ENCODE measurements at regions not wholly inside any gene's neighbourhood (a gene's known extent, or its start where the extent isn't known, plus 50 kb on each side); places are given as distances from the start of the nearest gene placed in this dataset.
A peak's percentile ranks its signal among the peaks of the same experiment; 100 is the strongest.

DNA sequence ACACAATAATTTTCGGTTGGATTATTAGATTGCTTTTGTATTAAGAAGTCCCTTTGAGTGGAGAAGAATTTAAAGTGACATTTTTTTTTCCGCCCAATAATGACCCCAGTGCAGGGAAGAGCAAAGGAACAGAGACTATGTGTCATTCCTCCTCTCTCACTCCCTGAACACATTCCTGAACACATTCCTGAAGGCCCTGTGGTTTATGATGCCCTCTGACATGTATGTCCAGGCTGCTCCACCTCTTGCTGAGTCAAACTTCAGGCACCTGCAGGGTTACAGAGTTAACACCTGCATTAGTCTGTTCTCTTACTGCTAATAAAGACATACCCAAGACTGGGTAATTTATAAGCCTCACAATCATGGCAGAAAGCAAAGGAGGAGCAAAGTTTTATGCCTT lies 704.0 kb upstream of the LRRN3 start:
- H3K36me3 ChIP-seq (ENCODE audit: control insufficient read depth, insufficient read depth, low read length) = no peaks in the 10 kb centered on the region

More for the DNA sequence above, 704.0 kb upstream of the LRRN3 start:
- Histone ChIP-seq H3K4me1 (ENCODE audit: control insufficient read depth, insufficient read depth, low read length) (peaks cover 7% of the 10 kb centered on the region; the same call in 1 of the 2 replicates), H3K4me2 (ENCODE audit: low read depth, low read length) (no peak overlapping the region), H3K4me3 (ENCODE audit: insufficient read depth, low read depth, low read length) (no peak overlapping the region), H3K23ac (ENCODE audit: low read depth, low read length) (no peak overlapping the region), H2BK5ac (ENCODE audit: low read depth, low read length, poor library complexity, severe bottlenecking) (peak overlapping the region; percentile 38), H3K9me3 (ENCODE audit: control insufficient read depth, insufficient read depth, low read length) (no peaks in the 10 kb centered on the region), H3K18ac (ENCODE audit: low read depth, low read length) (no peak overlapping the region), H2AK9ac (replicated peaks; ENCODE audit: low read depth, low read length, poor library complexity) (no peak overlapping the region), H4K20me1 (ENCODE audit: insufficient read depth, low read length) (no peaks in the 10 kb centered on the region), H3K9me1 (ENCODE audit: insufficient read depth, low read length) (no peaks in the 10 kb centered on the region; the same call in 1 of the 2 replicates), H2AFZ (replicated peaks; ENCODE audit: low read length, poor library complexity) (peak overlapping the region; percentile 48), H3K14ac (replicated peaks; ENCODE audit: low read depth, low read length) (no peak overlapping the region), H4K8ac (ENCODE audit: low read depth in 2 of 2, low read length in 2 of 2) (no peak overlapping the region), H3K9ac (ENCODE audit: low read depth, low read length) (no peak overlapping the region), H2AK5ac (ENCODE audit: low read depth, low read length) (no peak overlapping the region), H3K4ac (ENCODE audit: low read depth, low read length) (peak overlapping the region; percentile 62; the same call in 1 of the 2 replicates), H4K91ac (ENCODE audit: insufficient read depth, low read depth, low read length) (no peak overlapping the region), H3K79me1 (ENCODE audit: low read depth in 1 of 2, low read length in 2 of 2) (no peaks in the 10 kb centered on the region), H2BK20ac (ENCODE audit: low read depth, low read length) (peak overlapping the region; percentile 44), H2BK15ac (ENCODE audit: low read depth, low read length) (no peak overlapping the region), H3K27ac (ENCODE audit: insufficient read depth, low read length) (no peak overlapping the region), H4K5ac (ENCODE audit: low read depth, low read length) (no peak overlapping the region), H3K27me3 (ENCODE audit: control insufficient read depth, insufficient read depth, low read length) (no peaks in the 10 kb centered on the region), H2BK120ac (ENCODE audit: low read depth, low read length) (peak overlapping the region; percentile 45), H3K56ac (ENCODE audit: extremely low read depth, insufficient read depth, low read length) (no peak overlapping the region)
- in situ Hi-C loops (cut with MboI; ENCODE audit: low sequenced_read_pairs) = no loop called here
- intact Hi-C loops (cut with micrococcal nuclease) = no loop called here
- no CpG with 5 or more reads among the region's 2 CpGs for WGBS, 2 experiments (ENCODE audit: extremely low coverage in 2 of 2, insufficient read length in 1 of 2)
- TF ChIP-seq MAZ (IDR thresholded peaks at IDR 0.05; ENCODE audit: borderline replicate concordance, low read depth, low read length) (0 out of 2 replicates have a peak, but pooled peaks have one; percentile 14), RAD21 (IDR thresholded peaks at IDR 0.05; ENCODE audit: low read length) (no peak), BHLHE40 (IDR thresholded peaks at IDR 0.05; ENCODE audit: low read depth, low read length) (peak; percentile 44; the same call in 1 of the 2 replicates)
- DNase-seq = peak; percentile 79
- no TSS peak for BruUV-seq (replicated peaks)
- peak; percentile 93 for ATAC-seq (ENCODE audit: low read depth)
- ChIA-PET POLR2A (ENCODE audit: unreplicated experiment) (no interaction called here), CTCF (no interaction called here)
- dilution Hi-C loops (cut with HindIII; ENCODE audit: low sequenced_read_pairs, unreplicated experiment) = no loop called here
